HCT116 (cell line): ENCODE measurements at regions not wholly inside any gene's neighbourhood (a gene's known extent, or its start where the extent isn't known, plus 50 kb on each side); places are given as distances from the start of the nearest gene placed in this dataset.

Source experiments
- ATAC-seq: fragments of 200-7000 bp; cut with Tn5 transposase; 2 replicates; pipeline ENCODE4 v1.9.1; 2020; ENCODE audit warnings: mild to moderate bottlenecking, moderate library complexity
- BruUV-seq: library from RNA; stranded (reverse); fragments of 400-500 nt; replicated peaks from 2 replicates; lab custom pipeline; 2021; lab: Mats Ljungman, UMichigan
- CTCF ChIA-PET: fragments of 300-600 bp; sonication (Branson Sonifier 250); formaldehyde crosslinking; loops from one replicate; lab custom pipeline; 2021; ENCODE audit warnings: antibody characterized with exemption; lab: Charles Lee
- POLR2A ChIA-PET: fragments of 300-600, 350-600 bp; sonication (Branson Sonifier 250); formaldehyde crosslinking; loops from one replicate; lab custom pipeline; 2021; ENCODE audit warnings: antibody characterized with exemption; lab: Charles Lee
- RAD21 ChIA-PET, 2 experiments: fragments of 300-600 bp; sonication (Branson Sonifier 250); formaldehyde crosslinking; loops; one replicate each; lab custom pipeline; 2023; ENCODE audit warnings: low total read pairs in 2 of 2; ENCODE audit not compliant: uncharacterized antibody in 2 of 2, unreplicated experiment in 2 of 2, low non-redundant PET in 1 of 2; lab: Charles Lee
- DNase-seq: peaks from one replicate; pipeline ENCODE4 v3.0.0-alpha.2; 2010; ENCODE audit warnings: low read depth, low spot score
- H2AFZ ChIP-seq: fragments of 200-600 bp; shearing (Covaris generic), sonication (generic); 2 replicates; pipeline ENCODE4 v1.6.1; 2017; ENCODE audit warnings: low read depth, mixed run types, mixed read lengths, antibody characterized with exemption, low read length; ENCODE audit not compliant: poor library complexity, severe bottlenecking
- H3K27ac ChIP-seq: 2 replicates; pipeline ENCODE4 v1.5.1; 2012; ENCODE audit warnings: low read depth, low read length
- H3K27me3 ChIP-seq: fragments of 200-600 bp; sonication (generic); 2 replicates; pipeline ENCODE4 v1.6.1; 2016; ENCODE audit warnings: mixed run types, low read length, mixed read lengths; ENCODE audit not compliant: insufficient read depth
- H3K36me3 ChIP-seq, 2 experiments: fragments of 200-500 bp in 1 of 2; fragments of 200-600 bp in 1 of 2; sonication (Bioruptor generic) in 1 of 2; sonication (generic) in 1 of 2; 2 replicates each; pipeline versions ENCODE4 v1.5.1 to v1.6.1; 2014 to 2016; ENCODE audit warnings: low read length in 2 of 2, inconsistent platforms in 1 of 2, mixed read lengths in 1 of 2, mixed run types in 1 of 2; ENCODE audit not compliant: insufficient read depth in 2 of 2, control insufficient read depth in 1 of 2
- H3K4me1 ChIP-seq, 2 experiments: fragments of 200-600 bp in 1 of 2; sonication (generic) in 1 of 2; 2 replicates each; pipeline versions ENCODE4 v1.5.1 to v1.6.1; 2012 to 2017; ENCODE audit warnings: low read length in 2 of 2, inconsistent platforms in 1 of 2, mild to moderate bottlenecking in 1 of 2, mixed read lengths in 1 of 2, mixed run types in 1 of 2, moderate library complexity in 1 of 2; ENCODE audit not compliant: insufficient read depth in 2 of 2, control insufficient read depth in 1 of 2
- H3K4me2 ChIP-seq: fragments of 200-600 bp; sonication (generic); 2 replicates; pipeline ENCODE4 v1.6.1; 2017; ENCODE audit warnings: mixed run types, low read length, mixed read lengths
- H3K4me3 ChIP-seq, 2 experiments: fragments of 200-600 bp in 1 of 2; sonication (generic) in 1 of 2; replicated peaks in 1 of 2; 2 replicates each; pipeline ENCODE4 v1.5.1; 2011 to 2016; ENCODE audit warnings: low read length in 2 of 2, control low read depth in 1 of 2, low read depth in 1 of 2, mild to moderate bottlenecking in 1 of 2, mixed read lengths in 1 of 2, mixed run types in 1 of 2
- H3K79me2 ChIP-seq: fragments of 200-600 bp; sonication (generic); 2 replicates; pipeline ENCODE4 v1.6.1; 2017; ENCODE audit warnings: mild to moderate bottlenecking, mixed run types, low read length, moderate library complexity, mixed read lengths; ENCODE audit not compliant: insufficient read depth
- H3K9ac ChIP-seq: fragments of 200-600 bp; sonication (generic); 2 replicates; pipeline ENCODE4 v1.6.1; 2016; ENCODE audit warnings: low read length, mixed read lengths
- H3K9me2 ChIP-seq: fragments of 200-600 bp; sonication (generic), shearing (Covaris generic); 2 replicates; pipeline ENCODE4 v1.6.1; 2017; ENCODE audit warnings: mixed run types, mild to moderate bottlenecking, moderate library complexity; ENCODE audit not compliant: insufficient read depth
- H3K9me3 ChIP-seq, 2 experiments: fragments of 200-500 bp in 1 of 2; fragments of 200-600 bp in 1 of 2; sonication (Bioruptor generic) in 1 of 2; sonication (generic) in 1 of 2; 2 replicates each; pipeline ENCODE4 v1.6.1; 2014 to 2017; ENCODE audit warnings: low read length in 2 of 2, mixed read lengths in 2 of 2, inconsistent platforms in 1 of 2, low read depth in 1 of 2, mild to moderate bottlenecking in 1 of 2, mixed run types in 1 of 2, moderate library complexity in 1 of 2; ENCODE audit not compliant: control insufficient read depth in 1 of 2, insufficient read depth in 1 of 2
- H4K20me1 ChIP-seq: fragments of 200-600 bp; sonication (generic), shearing (Covaris generic); 2 replicates; pipeline ENCODE4 v1.6.1; 2017; ENCODE audit warnings: mixed run types, mild to moderate bottlenecking, moderate library complexity; ENCODE audit not compliant: insufficient read depth
- CBX3 ChIP-seq: IDR thresholded peaks from 2 replicates; pipeline ENCODE4 v1.6.1; 2012; ENCODE audit warnings: low read depth
- CEBPB ChIP-seq: IDR thresholded peaks from 2 replicates; pipeline ENCODE4 v1.6.1; 2012; ENCODE audit warnings: low read depth
- EZH2 ChIP-seq: fragments of 200-600 bp; sonication (generic); IDR thresholded peaks from 2 replicates; pipeline ENCODE4 v1.6.1; 2017; ENCODE audit warnings: antibody characterized with exemption, mixed run types
- EZH2phosphoT487 ChIP-seq: fragments of 200-600 bp; IDR thresholded peaks from 2 replicates; pipeline ENCODE4 v1.6.1; 2018; ENCODE audit warnings: antibody characterized with exemption, borderline replicate concordance
- JUND ChIP-seq: IDR thresholded peaks from 2 replicates; pipeline ENCODE4 v1.6.1; 2012
- POLR2A ChIP-seq: IDR thresholded peaks from 2 replicates; pipeline ENCODE4 v1.7.0; 2011; ENCODE audit warnings: borderline replicate concordance; ENCODE audit not compliant: insufficient read depth, insufficient read length; ENCODE audit errors: extremely low read depth
- POLR2AphosphoS5 ChIP-seq: IDR thresholded peaks from 2 replicates; pipeline ENCODE4 v1.6.1; 2011; ENCODE audit warnings: mild to moderate bottlenecking, low read depth, low read length, moderate library complexity
- RAD21 ChIP-seq: IDR thresholded peaks from 2 replicates; pipeline ENCODE4 v1.6.1; 2012; ENCODE audit warnings: low read depth, mild to moderate bottlenecking
- SIN3A ChIP-seq: IDR thresholded peaks from 2 replicates; pipeline ENCODE4 v1.6.1; 2012; ENCODE audit warnings: low read depth
- SP1 ChIP-seq: IDR thresholded peaks from 2 replicates; pipeline ENCODE4 v1.6.1; 2012; ENCODE audit warnings: low read depth
- SRF ChIP-seq: IDR thresholded peaks from 2 replicates; pipeline ENCODE4 v1.6.1; 2012; ENCODE audit warnings: low read depth
- TCF7L2 ChIP-seq: IDR thresholded peaks from 2 replicates; pipeline ENCODE4 v1.7.0; 2011; ENCODE audit warnings: borderline replicate concordance, inconsistent platforms; ENCODE audit not compliant: insufficient read depth, insufficient read length; ENCODE audit errors: extremely low read depth
- YY1 ChIP-seq: IDR thresholded peaks from 2 replicates; pipeline ENCODE4 v1.6.1; 2011; ENCODE audit warnings: low read length, low read depth, moderate library complexity, mild to moderate bottlenecking; ENCODE audit not compliant: insufficient replicate concordance; ENCODE audit errors: extremely low read depth
- ZFX ChIP-seq: fragments of 450-650 bp; IDR thresholded peaks from 2 replicates; pipeline ENCODE4 v1.6.1; 2017
- ZNF274 ChIP-seq: fragments of 200-500 bp; sonication (Bioruptor generic); IDR thresholded peaks from 2 replicates; pipeline ENCODE4 v1.6.1; 2014; ENCODE audit warnings: mild to moderate bottlenecking, low read depth, low read length, inconsistent platforms
- intact Hi-C: fragments of 100-400 bp; cut with micrococcal nuclease; formaldehyde crosslinking; loops from 2 replicates; pipeline ENCODE4 v1.10.0; 2022
- TF ChIP-seq, protein P1 (sequence below): IDR thresholded peaks from 2 replicates; pipeline ENCODE4 v1.6.1; 2012
- TF ChIP-seq, protein P2 (sequence below): IDR thresholded peaks from 2 replicates; pipeline ENCODE4 v1.6.1; 2012
- TF ChIP-seq, protein P3 (sequence below), 3 experiments: fragments of 200-600 bp in 1 of 3; sonication (generic) in 1 of 3; IDR thresholded peaks in 2 of 3; conservative IDR thresholded peaks in 1 of 3; 2 replicates each; pipeline ENCODE4 v1.5.1; 2012 to 2017; ENCODE audit warnings: low read depth in 2 of 3, low read length in 2 of 3, antibody characterized with exemption in 1 of 3, borderline replicate concordance in 1 of 3, control low read depth in 1 of 3, mild to moderate bottlenecking in 1 of 3, mixed read lengths in 1 of 3, mixed run types in 1 of 3, moderate library complexity in 1 of 3; ENCODE audit not compliant: insufficient read depth in 1 of 3
- TF ChIP-seq, protein P4 (sequence below): IDR thresholded peaks from 2 replicates; pipeline ENCODE4 v1.6.1; 2012; ENCODE audit warnings: low read depth
- TF ChIP-seq, protein P5 (sequence below): IDR thresholded peaks from 2 replicates; pipeline ENCODE4 v1.6.1; 2011; ENCODE audit warnings: mild to moderate bottlenecking, low read length, moderate library complexity; ENCODE audit not compliant: insufficient replicate concordance; ENCODE audit errors: extremely low read depth

DNA sequence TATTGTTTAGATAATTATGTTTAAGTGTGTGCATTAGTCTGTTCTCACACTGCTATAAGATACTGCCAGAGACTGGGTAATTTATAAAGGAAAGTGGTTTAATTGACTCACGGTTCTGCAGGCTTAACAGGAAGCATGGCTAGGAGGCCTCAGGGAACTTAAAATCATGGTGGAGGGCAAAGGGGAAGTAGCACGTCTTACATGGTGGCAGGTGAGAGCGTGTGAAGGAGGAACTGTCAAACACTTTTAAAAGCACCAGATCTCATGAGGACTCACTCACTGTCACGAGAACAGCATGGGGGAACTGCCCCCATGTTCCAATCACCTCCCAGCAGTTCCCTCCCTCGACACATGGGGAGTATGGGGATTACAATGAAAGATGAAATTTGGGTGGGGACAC, 203.5 kb upstream of the GOT2 start:
- POLR2A ChIA-PET, result no interaction called here
- ATAC-seq, result no peak
- BruUV-seq, result no TSS peak

More for the DNA sequence above, 203.5 kb upstream of the GOT2 start:
- Histone ChIP-seq H3K36me3 (no peaks in the 10 kb centered on the region), H3K27me3 (no peaks in the 10 kb centered on the region), H3K9me2 (no peaks in the 10 kb centered on the region), H2AFZ (no peak overlapping the region), H3K9me3 (no peaks in the 10 kb centered on the region), H3K4me1 (no peaks in the 10 kb centered on the region), H3K4me3 (no peak overlapping the region), H4K20me1 (no peaks in the 10 kb centered on the region), H3K27ac (no peak overlapping the region), H3K79me2 (no peaks in the 10 kb centered on the region), H3K4me2 (no peak overlapping the region), H3K9ac (no peak overlapping the region)
- intact Hi-C loops, result no loop called here
- CTCF ChIA-PET, result no interaction called here
- DNase-seq, result no peak
- TF ChIP-seq, protein P1, sequence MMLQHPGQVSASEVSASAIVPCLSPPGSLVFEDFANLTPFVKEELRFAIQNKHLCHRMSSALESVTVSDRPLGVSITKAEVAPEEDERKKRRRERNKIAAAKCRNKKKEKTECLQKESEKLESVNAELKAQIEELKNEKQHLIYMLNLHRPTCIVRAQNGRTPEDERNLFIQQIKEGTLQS, result no peak
- TF ChIP-seq YY1 (no peak), CEBPB (no peak), POLR2AphosphoS5 (no peak), RAD21 (no peak), SP1 (no peak), ZFX (no peak), CBX3 (no peak), SRF (no peak), POLR2A (no peak), EZH2phosphoT487 (no peak), EZH2 (no peak), ZNF274 (no peak), SIN3A (no peak), JUND (no peak), TCF7L2 (no peak)
- TF ChIP-seq, protein P2, sequence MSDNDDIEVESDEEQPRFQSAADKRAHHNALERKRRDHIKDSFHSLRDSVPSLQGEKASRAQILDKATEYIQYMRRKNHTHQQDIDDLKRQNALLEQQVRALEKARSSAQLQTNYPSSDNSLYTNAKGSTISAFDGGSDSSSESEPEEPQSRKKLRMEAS, result no peak
- TF ChIP-seq, protein P3, sequence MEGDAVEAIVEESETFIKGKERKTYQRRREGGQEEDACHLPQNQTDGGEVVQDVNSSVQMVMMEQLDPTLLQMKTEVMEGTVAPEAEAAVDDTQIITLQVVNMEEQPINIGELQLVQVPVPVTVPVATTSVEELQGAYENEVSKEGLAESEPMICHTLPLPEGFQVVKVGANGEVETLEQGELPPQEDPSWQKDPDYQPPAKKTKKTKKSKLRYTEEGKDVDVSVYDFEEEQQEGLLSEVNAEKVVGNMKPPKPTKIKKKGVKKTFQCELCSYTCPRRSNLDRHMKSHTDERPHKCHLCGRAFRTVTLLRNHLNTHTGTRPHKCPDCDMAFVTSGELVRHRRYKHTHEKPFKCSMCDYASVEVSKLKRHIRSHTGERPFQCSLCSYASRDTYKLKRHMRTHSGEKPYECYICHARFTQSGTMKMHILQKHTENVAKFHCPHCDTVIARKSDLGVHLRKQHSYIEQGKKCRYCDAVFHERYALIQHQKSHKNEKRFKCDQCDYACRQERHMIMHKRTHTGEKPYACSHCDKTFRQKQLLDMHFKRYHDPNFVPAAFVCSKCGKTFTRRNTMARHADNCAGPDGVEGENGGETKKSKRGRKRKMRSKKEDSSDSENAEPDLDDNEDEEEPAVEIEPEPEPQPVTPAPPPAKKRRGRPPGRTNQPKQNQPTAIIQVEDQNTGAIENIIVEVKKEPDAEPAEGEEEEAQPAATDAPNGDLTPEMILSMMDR (IDR thresholded peaks at IDR 0.05 in 2 of 3, conservative IDR thresholded peaks at IDR 0.05 in 1 of 3; ENCODE audit: borderline replicate concordance in 1 of 3, insufficient read depth in 1 of 3, low read depth in 2 of 3, low read length in 2 of 3), result no peak
- TF ChIP-seq, protein P4, sequence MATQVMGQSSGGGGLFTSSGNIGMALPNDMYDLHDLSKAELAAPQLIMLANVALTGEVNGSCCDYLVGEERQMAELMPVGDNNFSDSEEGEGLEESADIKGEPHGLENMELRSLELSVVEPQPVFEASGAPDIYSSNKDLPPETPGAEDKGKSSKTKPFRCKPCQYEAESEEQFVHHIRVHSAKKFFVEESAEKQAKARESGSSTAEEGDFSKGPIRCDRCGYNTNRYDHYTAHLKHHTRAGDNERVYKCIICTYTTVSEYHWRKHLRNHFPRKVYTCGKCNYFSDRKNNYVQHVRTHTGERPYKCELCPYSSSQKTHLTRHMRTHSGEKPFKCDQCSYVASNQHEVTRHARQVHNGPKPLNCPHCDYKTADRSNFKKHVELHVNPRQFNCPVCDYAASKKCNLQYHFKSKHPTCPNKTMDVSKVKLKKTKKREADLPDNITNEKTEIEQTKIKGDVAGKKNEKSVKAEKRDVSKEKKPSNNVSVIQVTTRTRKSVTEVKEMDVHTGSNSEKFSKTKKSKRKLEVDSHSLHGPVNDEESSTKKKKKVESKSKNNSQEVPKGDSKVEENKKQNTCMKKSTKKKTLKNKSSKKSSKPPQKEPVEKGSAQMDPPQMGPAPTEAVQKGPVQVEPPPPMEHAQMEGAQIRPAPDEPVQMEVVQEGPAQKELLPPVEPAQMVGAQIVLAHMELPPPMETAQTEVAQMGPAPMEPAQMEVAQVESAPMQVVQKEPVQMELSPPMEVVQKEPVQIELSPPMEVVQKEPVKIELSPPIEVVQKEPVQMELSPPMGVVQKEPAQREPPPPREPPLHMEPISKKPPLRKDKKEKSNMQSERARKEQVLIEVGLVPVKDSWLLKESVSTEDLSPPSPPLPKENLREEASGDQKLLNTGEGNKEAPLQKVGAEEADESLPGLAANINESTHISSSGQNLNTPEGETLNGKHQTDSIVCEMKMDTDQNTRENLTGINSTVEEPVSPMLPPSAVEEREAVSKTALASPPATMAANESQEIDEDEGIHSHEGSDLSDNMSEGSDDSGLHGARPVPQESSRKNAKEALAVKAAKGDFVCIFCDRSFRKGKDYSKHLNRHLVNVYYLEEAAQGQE, result no peak
- TF ChIP-seq, protein P5, sequence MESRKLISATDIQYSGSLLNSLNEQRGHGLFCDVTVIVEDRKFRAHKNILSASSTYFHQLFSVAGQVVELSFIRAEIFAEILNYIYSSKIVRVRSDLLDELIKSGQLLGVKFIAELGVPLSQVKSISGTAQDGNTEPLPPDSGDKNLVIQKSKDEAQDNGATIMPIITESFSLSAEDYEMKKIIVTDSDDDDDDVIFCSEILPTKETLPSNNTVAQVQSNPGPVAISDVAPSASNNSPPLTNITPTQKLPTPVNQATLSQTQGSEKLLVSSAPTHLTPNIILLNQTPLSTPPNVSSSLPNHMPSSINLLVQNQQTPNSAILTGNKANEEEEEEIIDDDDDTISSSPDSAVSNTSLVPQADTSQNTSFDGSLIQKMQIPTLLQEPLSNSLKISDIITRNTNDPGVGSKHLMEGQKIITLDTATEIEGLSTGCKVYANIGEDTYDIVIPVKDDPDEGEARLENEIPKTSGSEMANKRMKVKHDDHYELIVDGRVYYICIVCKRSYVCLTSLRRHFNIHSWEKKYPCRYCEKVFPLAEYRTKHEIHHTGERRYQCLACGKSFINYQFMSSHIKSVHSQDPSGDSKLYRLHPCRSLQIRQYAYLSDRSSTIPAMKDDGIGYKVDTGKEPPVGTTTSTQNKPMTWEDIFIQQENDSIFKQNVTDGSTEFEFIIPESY, result no peak
- RAD21 ChIA-PET, result no interaction called here
